ENCODE measurements at regions not wholly inside any gene's neighbourhood (a gene's known extent, or its start where the extent isn't known, plus 50 kb on each side); places are given as distances from the start of the nearest gene placed in this dataset.
"Not testable (repeated sequence)": the region's sequence is repeated elsewhere in the genome, so short reads cannot be mapped to it uniquely, and the experiment has no call there.

- TF ChIP-seq CTCF (IDR thresholded peaks at IDR 0.05; ENCODE audit: insufficient read depth, low read length, poor library complexity, severe bottlenecking); EZH2phosphoT487 (conservative IDR thresholded peaks at IDR 0.05; ENCODE audit: low read length): not testable (repeated sequence)
Observed at GRCh38 chr1:146537775-146538373, 309.1 kb upstream of the NOTCH2NLA start.

All from SU-DHL-6 (cell line).